ENCODE measurements at regions not wholly inside any gene's neighbourhood (a gene's known extent, or its start where the extent isn't known, plus 50 kb on each side); places are given as distances from the start of the nearest gene placed in this dataset.

DNA sequence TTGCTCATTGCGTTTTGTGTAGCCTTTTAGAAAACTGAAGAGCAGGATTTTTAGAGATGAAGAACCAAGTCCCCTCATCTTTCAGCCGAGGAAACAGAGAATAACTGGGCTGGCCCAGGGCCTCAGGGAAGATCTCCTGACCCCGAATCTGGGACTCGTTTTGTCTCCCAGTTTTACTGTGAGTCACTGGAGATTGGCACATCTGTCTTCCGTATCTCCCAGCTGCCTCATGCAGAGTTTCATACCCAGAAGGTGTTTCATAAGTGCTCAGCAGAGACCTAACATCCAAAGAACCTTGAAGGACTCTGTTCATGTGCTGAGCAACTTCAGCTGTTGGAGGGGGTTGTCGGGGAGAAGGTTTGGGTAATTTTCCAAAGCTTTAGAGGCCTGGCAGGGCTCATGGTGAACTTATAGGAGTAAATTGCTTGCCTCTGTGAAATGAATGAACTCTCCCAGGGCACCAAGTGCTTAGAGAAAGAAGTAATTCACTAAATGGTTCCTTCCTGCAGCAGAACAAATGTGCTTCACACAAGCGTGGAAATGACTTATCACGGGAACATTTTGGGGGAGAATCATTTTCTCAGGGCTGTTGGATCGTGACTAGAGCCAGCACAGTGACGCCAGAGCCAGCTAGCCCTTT, 121.4 kb downstream of the FAM43A start (continued):
- TF ChIP-seq NANOG (IDR thresholded peaks at IDR 0.05; ENCODE audit: borderline replicate concordance) = no peak
- TF ChIP-seq ZNF114 (CRISPR knock-in tag; IDR thresholded peaks at IDR 0.05) = no peak
- no peak for TF ChIP-seq ZNF331 (CRISPR knock-in tag; IDR thresholded peaks at IDR 0.05; ENCODE audit: low read depth)
- no peak for TF ChIP-seq POLR2AphosphoS5 (IDR thresholded peaks at IDR 0.05; ENCODE audit: low read depth)
- no peak for TF ChIP-seq JUNB (IDR thresholded peaks at IDR 0.05; ENCODE audit: unreplicated experiment)
- no peak for TF ChIP-seq EZH2phosphoT487 (IDR thresholded peaks at IDR 0.05; ENCODE audit: unreplicated experiment)

- ATAC-seq = no peak
- TF ChIP-seq EZH2phosphoT487 (IDR thresholded peaks at IDR 0.05; ENCODE audit: unreplicated experiment) (no peak), NANOG (IDR thresholded peaks at IDR 0.05; ENCODE audit: borderline replicate concordance) (no peak), ZNF114 (CRISPR knock-in tag; IDR thresholded peaks at IDR 0.05) (no peak), POLR2AphosphoS5 (IDR thresholded peaks at IDR 0.05; ENCODE audit: low read depth) (no peak), CREB1 (CRISPR knock-in tag; IDR thresholded peaks at IDR 0.05; ENCODE audit: low read depth) (no peak), STAT1 (IDR thresholded peaks at IDR 0.05; ENCODE audit: unreplicated experiment) (no peak), JUNB (IDR thresholded peaks at IDR 0.05; ENCODE audit: unreplicated experiment) (no peak), EZH2 (IDR thresholded peaks at IDR 0.05; ENCODE audit: low read depth, unreplicated experiment) (no peak), ZNF331 (CRISPR knock-in tag; IDR thresholded peaks at IDR 0.05; ENCODE audit: low read depth) (no peak)
- TF ChIP-seq, protein P1, sequence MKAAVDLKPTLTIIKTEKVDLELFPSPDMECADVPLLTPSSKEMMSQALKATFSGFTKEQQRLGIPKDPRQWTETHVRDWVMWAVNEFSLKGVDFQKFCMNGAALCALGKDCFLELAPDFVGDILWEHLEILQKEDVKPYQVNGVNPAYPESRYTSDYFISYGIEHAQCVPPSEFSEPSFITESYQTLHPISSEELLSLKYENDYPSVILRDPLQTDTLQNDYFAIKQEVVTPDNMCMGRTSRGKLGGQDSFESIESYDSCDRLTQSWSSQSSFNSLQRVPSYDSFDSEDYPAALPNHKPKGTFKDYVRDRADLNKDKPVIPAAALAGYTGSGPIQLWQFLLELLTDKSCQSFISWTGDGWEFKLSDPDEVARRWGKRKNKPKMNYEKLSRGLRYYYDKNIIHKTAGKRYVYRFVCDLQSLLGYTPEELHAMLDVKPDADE (IDR thresholded peaks at IDR 0.05) = no peak
- TF ChIP-seq, protein P2, sequence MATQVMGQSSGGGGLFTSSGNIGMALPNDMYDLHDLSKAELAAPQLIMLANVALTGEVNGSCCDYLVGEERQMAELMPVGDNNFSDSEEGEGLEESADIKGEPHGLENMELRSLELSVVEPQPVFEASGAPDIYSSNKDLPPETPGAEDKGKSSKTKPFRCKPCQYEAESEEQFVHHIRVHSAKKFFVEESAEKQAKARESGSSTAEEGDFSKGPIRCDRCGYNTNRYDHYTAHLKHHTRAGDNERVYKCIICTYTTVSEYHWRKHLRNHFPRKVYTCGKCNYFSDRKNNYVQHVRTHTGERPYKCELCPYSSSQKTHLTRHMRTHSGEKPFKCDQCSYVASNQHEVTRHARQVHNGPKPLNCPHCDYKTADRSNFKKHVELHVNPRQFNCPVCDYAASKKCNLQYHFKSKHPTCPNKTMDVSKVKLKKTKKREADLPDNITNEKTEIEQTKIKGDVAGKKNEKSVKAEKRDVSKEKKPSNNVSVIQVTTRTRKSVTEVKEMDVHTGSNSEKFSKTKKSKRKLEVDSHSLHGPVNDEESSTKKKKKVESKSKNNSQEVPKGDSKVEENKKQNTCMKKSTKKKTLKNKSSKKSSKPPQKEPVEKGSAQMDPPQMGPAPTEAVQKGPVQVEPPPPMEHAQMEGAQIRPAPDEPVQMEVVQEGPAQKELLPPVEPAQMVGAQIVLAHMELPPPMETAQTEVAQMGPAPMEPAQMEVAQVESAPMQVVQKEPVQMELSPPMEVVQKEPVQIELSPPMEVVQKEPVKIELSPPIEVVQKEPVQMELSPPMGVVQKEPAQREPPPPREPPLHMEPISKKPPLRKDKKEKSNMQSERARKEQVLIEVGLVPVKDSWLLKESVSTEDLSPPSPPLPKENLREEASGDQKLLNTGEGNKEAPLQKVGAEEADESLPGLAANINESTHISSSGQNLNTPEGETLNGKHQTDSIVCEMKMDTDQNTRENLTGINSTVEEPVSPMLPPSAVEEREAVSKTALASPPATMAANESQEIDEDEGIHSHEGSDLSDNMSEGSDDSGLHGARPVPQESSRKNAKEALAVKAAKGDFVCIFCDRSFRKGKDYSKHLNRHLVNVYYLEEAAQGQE (IDR thresholded peaks at IDR 0.05; ENCODE audit: unreplicated experiment) = no peak
- TF ChIP-seq, protein P3, sequence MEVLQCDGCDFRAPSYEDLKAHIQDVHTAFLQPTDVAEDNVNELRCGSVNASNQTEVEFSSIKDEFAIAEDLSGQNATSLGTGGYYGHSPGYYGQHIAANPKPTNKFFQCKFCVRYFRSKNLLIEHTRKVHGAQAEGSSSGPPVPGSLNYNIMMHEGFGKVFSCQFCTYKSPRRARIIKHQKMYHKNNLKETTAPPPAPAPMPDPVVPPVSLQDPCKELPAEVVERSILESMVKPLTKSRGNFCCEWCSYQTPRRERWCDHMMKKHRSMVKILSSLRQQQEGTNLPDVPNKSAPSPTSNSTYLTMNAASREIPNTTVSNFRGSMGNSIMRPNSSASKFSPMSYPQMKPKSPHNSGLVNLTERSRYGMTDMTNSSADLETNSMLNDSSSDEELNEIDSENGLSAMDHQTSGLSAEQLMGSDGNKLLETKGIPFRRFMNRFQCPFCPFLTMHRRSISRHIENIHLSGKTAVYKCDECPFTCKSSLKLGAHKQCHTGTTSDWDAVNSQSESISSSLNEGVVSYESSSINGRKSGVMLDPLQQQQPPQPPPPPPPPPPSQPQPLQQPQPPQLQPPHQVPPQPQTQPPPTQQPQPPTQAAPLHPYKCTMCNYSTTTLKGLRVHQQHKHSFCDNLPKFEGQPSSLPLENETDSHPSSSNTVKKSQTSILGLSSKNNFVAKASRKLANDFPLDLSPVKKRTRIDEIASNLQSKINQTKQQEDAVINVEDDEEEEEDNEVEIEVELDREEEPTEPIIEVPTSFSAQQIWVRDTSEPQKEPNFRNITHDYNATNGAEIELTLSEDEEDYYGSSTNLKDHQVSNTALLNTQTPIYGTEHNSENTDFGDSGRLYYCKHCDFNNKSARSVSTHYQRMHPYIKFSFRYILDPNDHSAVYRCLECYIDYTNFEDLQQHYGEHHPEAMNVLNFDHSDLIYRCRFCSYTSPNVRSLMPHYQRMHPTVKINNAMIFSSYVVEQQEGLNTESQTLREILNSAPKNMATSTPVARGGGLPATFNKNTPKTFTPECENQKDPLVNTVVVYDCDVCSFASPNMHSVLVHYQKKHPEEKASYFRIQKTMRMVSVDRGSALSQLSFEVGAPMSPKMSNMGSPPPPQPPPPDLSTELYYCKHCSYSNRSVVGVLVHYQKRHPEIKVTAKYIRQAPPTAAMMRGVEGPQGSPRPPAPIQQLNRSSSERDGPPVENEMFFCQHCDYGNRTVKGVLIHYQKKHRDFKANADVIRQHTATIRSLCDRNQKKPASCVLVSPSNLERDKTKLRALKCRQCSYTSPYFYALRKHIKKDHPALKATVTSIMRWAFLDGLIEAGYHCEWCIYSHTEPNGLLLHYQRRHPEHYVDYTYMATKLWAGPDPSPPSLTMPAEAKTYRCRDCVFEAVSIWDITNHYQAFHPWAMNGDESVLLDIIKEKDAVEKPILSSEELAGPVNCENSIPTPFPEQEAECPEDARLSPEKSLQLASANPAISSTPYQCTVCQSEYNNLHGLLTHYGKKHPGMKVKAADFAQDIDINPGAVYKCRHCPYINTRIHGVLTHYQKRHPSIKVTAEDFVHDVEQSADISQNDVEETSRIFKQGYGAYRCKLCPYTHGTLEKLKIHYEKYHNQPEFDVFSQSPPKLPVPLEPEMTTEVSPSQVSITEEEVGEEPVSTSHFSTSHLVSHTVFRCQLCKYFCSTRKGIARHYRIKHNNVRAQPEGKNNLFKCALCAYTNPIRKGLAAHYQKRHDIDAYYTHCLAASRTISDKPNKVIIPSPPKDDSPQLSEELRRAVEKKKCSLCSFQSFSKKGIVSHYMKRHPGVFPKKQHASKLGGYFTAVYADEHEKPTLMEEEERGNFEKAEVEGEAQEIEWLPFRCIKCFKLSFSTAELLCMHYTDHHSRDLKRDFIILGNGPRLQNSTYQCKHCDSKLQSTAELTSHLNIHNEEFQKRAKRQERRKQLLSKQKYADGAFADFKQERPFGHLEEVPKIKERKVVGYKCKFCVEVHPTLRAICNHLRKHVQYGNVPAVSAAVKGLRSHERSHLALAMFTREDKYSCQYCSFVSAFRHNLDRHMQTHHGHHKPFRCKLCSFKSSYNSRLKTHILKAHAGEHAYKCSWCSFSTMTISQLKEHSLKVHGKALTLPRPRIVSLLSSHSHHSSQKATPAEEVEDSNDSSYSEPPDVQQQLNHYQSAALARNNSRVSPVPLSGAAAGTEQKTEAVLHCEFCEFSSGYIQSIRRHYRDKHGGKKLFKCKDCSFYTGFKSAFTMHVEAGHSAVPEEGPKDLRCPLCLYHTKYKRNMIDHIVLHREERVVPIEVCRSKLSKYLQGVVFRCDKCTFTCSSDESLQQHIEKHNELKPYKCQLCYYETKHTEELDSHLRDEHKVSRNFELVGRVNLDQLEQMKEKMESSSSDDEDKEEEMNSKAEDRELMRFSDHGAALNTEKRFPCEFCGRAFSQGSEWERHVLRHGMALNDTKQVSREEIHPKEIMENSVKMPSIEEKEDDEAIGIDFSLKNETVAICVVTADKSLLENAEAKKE (CRISPR knock-in tag; IDR thresholded peaks at IDR 0.05) = no peak
Measured at GRCh38 chr3:194808640-194809097, 123.0 kb downstream of the FAM43A start.

More at GRCh38 chr3:194808640-194809097, 123.0 kb downstream of the FAM43A start:
- Mint-ChIP-seq H3K4me1 (peaks cover 16% of the 10 kb centered on the region), H3K4me3 (no peak overlapping the region), H3K27me3 (ENCODE audit: insufficient read depth, low read depth, poor library complexity) (peaks cover 7% of the 10 kb centered on the region), H3K36me3 (ENCODE audit: low read depth) (no peaks in the 10 kb centered on the region), H3K9me3 (no peaks in the 10 kb centered on the region), H3K27ac (no peak overlapping the region)
- Histone ChIP-seq H3K27ac (ENCODE audit: low read depth) (no peak overlapping the region), H3K27me3 (ENCODE audit: insufficient read depth) (no peaks in the 10 kb centered on the region), H3K4me3 (no peak overlapping the region), H3K79me2 (replicated peaks; ENCODE audit: insufficient read depth) (no peaks in the 10 kb centered on the region), H2AFZ (no peak overlapping the region), H3F3A (replicated peaks; ENCODE audit: low read depth) (no peaks in the 10 kb centered on the region), H4K20me1 (replicated peaks; ENCODE audit: insufficient read depth) (no peaks in the 10 kb centered on the region), H3K4me1 (ENCODE audit: insufficient read depth) (peaks cover 15% of the 10 kb centered on the region), H3K9me2 (ENCODE audit: insufficient read depth) (no peaks in the 10 kb centered on the region), H3K36me3 (ENCODE audit: insufficient read depth) (no peaks in the 10 kb centered on the region), H3K4me2 (no peak overlapping the region)
- DNase-seq (ENCODE audit: low spot score) = no peak

All from GM23338 (cell line).